A549 (cell line): ENCODE measurements at regions not wholly inside any gene's neighbourhood (a gene's known extent, or its start where the extent isn't known, plus 50 kb on each side); places are given as distances from the start of the nearest gene placed in this dataset.

Experiments
- CBX8 ChIP-seq: fragments of 200-600 bp; sonication (generic); IDR thresholded peaks from 2 replicates; pipeline ENCODE4 v1.6.1; 2016
- CHD2 ChIP-seq: fragments of 150-350 bp; IDR thresholded peaks from 2 replicates; pipeline ENCODE4 v1.6.1; 2014; ENCODE audit warnings: low read length; ENCODE audit not compliant: partially characterized antibody
- EHMT2 ChIP-seq: fragments of 200-600 bp; sonication (generic); IDR thresholded peaks from 2 replicates; pipeline ENCODE4 v1.6.1; 2016; ENCODE audit warnings: antibody characterized with exemption, low read depth, mild to moderate bottlenecking, moderate library complexity
- MAZ ChIP-seq: fragments of 150-350 bp; IDR thresholded peaks from 2 replicates; pipeline ENCODE4 v1.6.1; 2014; ENCODE audit warnings: antibody characterized with exemption, low read depth, low read length, borderline replicate concordance
- NPAS2 ChIP-seq: fragments of 250-450 bp; sonication (Bioruptor Pico); IDR thresholded peaks from 2 replicates; pipeline ENCODE4 v1.8.0; 2022; ENCODE audit warnings: mild to moderate bottlenecking, moderate library complexity, borderline replicate concordance
- RAD21 ChIP-seq, 2 experiments: fragments of >200 bp in 1 of 2; sonication (Bioruptor Twin) in 1 of 2; formaldehyde crosslinking in 1 of 2; IDR thresholded peaks in 1 of 2; conservative IDR thresholded peaks in 1 of 2; 2 replicates in 1 of 2; 3 replicates in 1 of 2; pipeline ENCODE4 v1.6.1; 2012 to 2018; ENCODE audit warnings: inconsistent platforms in 1 of 2
- ZFP36 ChIP-seq: fragments of 450-650 bp; IDR thresholded peaks from 2 replicates; pipeline ENCODE4 v1.6.1; 2014; ENCODE audit warnings: borderline replicate concordance; ENCODE audit not compliant: partially characterized antibody
- TF ChIP-seq, protein P1 (sequence below): fragments of >200 bp; sonication (Bioruptor Twin); formaldehyde crosslinking; IDR thresholded peaks from 3 replicates; pipeline ENCODE4 v1.5.1; 2016
- TF ChIP-seq, protein P2 (sequence below): IDR thresholded peaks from 2 replicates; pipeline ENCODE4 v1.6.1; 2012

DNA sequence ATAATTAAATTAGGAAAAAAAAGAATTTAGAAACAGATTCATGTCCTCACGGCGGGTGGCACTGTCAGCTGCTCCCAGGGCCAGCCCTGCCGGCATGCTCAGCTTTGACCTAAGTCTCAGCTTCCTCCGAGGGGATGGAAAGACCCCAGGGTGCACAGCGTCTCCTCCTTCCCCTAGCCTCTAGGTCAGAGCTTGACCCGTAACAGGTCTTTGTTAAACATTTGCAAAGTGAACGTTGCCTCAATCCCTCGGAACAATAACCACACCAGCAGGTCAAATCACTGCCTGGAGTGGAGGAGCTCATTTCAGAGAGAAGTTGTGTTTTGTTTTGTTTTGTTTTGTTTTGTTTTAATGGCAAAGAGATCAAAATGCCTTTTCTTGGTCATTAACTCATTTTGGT lies 171.3 kb downstream of the TMEM18 start:
- TF ChIP-seq RAD21 (conservative IDR thresholded peaks at IDR 0.05 in 1 of 2, IDR thresholded peaks at IDR 0.05 in 1 of 2): no peak
- TF ChIP-seq EHMT2: no peak
- TF ChIP-seq MAZ: no peak
- TF ChIP-seq, protein P1, sequence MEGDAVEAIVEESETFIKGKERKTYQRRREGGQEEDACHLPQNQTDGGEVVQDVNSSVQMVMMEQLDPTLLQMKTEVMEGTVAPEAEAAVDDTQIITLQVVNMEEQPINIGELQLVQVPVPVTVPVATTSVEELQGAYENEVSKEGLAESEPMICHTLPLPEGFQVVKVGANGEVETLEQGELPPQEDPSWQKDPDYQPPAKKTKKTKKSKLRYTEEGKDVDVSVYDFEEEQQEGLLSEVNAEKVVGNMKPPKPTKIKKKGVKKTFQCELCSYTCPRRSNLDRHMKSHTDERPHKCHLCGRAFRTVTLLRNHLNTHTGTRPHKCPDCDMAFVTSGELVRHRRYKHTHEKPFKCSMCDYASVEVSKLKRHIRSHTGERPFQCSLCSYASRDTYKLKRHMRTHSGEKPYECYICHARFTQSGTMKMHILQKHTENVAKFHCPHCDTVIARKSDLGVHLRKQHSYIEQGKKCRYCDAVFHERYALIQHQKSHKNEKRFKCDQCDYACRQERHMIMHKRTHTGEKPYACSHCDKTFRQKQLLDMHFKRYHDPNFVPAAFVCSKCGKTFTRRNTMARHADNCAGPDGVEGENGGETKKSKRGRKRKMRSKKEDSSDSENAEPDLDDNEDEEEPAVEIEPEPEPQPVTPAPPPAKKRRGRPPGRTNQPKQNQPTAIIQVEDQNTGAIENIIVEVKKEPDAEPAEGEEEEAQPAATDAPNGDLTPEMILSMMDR: no peak
- no peak for TF ChIP-seq NPAS2 (CRISPR knock-in tag)
- TF ChIP-seq CHD2: no peak
- TF ChIP-seq, protein P2, sequence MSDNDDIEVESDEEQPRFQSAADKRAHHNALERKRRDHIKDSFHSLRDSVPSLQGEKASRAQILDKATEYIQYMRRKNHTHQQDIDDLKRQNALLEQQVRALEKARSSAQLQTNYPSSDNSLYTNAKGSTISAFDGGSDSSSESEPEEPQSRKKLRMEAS: no peak
- no peak for TF ChIP-seq CBX8
- no peak for TF ChIP-seq ZFP36
